Fibroblast of peridontal ligament (primary cell): ENCODE measurements at regions not wholly inside any gene's neighbourhood (a gene's known extent, or its start where the extent isn't known, plus 50 kb on each side); places are given as distances from the start of the nearest gene placed in this dataset.
A peak's percentile ranks its signal among the peaks of the same experiment; 100 is the strongest.

Experiments used
- DNase-seq: peaks from one replicate; pipeline ENCODE4 v3.0.0-alpha.2; 2010; ENCODE audit errors: extremely low read depth

DNA sequence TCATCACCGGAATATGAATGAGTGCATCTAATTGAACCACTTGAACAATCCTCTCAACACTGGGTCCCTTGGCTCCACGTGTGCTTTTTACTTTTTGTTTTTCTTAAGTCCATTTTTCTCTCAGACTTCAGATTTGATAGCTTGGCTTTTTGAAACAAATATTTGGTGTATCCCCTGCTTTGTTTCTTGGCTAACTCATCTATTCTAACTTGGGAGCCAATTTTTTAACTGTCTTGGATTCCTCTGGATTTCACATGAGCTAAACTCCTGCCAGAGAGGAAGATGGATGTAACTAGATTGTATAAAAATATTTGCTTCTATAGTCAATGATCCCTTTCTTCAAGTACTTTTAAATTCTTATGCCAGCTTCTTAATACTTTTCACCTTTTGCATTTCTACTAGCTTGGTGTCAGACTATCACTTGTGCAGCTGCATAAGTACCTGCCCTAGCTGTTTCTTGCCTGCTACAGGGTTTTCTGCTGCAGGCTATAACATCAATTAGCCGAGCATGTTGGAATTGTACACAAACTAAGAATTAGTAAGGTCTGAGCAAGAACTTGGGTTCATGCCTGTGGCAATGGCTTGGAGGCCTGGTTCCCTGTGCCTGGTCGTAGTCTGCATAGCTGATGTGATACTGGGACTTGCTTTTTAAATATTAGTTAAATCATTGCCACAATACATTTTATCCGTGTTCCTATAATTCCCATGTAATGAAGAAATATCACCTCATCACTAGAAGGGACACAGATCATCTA, 281.5 kb downstream of the EN1 start:
- DNase-seq: peak; percentile 53

DNA sequence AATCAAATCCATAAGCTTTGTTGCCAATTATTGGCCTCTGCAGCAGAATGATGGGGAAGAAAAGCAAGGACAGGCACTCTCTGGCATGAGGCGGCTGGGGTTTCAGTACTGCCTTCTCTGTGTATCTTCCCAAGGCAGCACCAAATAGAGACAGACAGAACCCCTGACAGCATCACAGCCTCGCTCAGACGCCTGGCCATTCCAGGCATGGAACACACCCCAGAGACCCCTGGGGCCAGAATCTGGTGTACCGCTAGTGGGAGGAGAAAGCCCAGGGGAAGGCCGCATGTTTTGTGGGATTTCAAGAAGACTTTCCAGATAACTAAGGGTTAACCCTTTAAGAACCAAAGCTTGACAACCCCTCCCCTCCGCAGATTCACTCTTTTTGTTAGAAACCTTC, 282.1 kb downstream of the EN1 start:
- no peak for DNase-seq

DNA sequence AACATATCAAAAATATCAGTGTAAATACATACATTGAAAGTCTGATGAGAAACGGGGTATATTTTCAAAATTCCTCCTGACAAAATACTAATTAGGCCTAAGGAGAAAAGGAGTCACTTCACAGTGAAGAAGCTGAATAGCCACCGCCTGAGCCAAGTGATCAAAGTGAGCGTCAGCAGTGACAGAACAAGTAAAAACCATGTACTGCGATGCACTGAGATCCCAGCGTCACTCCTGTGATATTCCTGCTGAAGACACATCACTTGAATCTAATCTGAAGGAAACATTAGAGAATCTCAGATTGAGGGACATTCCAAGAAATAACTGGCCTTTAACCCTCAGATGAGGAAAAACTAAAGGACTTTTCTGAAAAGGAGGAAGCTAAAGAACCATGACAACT, 285.3 kb downstream of the EN1 start:
- no peak for DNase-seq

DNA sequence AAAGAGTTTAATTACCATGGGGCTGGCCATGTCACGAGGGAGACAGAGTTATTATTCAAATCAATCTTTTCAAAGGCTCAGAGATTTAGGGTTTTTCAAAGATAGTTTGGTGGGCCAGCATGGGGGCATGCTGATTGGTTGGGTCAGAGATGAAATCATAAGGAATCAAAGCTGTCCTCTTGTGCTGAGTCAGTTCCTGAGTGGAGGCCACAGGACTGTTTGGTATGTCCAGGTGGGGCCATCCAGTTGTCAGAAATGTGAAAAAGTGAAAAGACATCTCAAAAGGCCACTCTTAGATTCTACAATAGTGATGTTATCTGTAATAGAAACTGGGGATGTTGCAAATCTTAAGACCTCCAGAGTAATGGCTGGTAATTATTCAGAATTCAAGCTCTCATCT, 288.6 kb downstream of the EN1 start:
- DNase-seq: no peak

DNA sequence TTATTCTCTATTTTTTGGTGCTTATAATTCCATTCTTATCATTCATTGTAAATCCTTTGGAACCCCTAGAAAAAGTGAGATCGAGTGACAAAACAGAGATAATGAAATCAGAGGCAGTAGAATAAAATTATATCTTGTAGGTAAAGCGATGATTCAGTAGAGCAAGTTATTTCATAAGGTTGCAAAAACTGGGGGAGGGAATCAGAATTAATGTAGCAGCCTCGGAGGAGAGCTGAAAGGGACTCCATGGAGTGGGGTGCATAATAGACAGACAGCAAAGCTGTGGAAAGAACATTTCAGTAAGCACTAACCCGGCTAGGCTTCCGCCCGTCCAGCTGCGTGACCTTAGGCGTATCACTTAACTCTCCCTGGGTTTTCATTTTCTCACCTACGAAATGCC, 289.7 kb downstream of the EN1 start:
- no peak for DNase-seq

DNA sequence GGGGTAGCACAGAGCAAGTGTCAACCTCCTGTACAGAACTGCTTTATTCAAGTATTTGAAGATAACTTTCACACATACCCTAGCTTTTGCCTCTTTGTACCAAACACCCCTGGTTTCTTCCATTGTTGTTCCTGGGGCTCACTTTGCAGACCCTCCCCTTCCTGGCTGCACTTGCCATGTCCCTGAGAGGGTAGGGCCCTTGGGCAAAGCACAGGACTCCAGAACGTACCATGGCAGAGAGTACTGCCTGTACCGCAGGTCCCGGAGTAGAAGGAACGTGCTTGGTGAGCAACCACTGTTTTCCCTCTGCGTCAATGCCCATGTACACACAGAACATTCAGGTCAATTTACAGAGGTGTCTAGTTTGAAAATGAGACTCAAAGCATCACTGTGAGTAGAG, 290.4 kb downstream of the EN1 start:
- DNase-seq: no peak

DNA sequence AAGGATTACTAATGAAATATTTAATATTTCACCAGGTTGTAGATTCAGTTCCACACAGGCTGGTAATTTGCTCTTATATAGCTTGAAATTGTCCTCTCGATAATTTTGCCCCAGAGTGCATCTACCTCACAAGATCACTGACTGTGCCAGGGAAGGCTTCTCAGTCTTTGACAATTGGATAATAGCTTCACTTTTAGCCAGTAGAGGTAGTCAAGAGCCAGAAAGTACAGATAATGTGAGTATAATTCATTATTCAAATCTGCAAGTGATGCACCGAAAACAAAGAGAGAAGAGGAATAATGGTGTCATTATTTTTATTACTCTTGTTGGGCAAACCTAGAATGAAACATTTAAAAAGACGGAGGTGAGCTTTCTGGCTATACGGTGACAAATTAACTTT, 292.8 kb downstream of the EN1 start:
- DNase-seq: peak; percentile 41

DNA sequence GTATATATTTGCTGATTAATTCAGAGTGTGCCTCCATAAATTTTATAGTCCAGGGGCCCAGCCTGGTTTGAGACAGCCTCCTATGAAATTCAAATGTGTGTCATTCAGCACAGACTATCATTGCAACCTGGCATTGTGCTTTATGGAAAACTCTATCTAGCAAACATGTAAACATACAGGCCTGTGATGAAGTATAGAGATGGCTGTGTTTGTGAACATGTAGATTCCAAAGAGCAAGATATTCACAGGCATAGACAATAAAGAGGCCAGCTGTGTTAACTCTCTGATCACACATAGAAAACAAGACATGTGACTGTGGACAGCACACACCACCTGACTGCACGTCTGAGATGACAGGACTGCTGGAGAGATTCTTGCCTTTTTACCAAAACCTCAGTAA, 297.9 kb downstream of the EN1 start:
- DNase-seq: no peak

DNA sequence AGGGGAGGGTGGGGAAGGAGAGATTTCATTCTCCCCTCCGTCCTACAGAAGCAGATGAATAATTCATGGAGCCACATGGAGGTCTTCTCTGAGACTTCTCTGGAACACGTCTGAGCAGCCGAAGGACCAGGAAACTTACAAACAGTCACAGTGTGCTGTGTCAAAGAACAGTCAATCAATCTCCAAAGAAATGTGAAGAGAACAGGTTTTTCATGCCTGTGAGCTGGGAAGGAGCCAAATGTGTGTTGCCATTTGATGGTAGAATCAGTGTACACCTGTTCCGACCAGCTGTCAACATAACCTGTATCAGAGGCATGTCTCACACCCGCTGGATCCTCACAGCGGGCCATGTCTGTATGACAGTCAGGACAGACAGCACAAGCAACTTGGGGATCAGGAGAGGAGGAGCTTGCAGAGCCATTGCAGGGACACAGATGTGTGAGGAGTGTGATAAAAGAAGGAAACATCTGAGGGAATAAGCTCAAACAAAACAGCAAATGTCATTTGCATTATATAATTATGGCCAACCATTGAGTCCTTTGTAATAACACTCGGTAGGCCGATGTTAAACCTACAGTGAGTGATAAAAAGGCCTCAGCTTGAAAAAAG, 298.5 kb downstream of the EN1 start:
- no peak for DNase-seq

DNA sequence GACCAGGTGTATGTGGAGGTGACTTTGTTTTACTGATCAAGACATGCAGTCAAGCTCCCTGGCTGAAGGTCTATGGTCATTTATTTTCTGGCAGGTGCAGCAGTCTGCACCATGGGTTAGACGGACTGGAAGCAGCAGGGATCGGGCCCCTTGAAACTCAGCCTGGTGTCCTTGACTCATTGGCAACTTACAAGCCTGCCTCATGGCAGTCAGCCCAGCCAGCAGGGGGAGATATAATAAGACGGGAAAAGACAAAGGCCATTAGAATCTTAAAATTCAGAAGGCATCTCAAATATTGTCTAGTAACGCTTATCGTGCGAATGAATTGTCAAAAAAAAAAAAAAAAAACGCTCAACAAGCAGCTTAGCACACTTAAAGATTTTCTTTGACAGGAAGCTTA, 308.2 kb downstream of the EN1 start:
- peak; percentile 32 for DNase-seq

DNA sequence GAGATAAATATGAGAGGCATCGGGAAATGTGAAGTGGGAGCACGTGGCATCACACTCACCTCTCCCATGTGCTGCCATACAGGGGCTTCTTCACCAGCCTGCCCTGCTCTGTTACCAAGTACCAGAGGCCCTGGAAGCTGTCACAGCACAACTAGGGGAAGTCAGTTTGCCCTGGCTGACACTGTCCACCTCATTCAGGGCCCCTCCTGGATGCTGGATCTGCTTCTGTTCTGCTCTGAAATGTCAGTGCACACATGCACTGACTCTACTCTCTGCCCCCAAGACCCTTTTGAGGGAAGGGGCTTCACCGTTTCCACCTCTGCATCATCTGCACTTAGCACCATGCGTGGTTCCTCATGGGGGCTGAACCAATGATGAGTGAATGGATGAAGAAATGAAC, 311.1 kb downstream of the EN1 start:
- no peak for DNase-seq

DNA sequence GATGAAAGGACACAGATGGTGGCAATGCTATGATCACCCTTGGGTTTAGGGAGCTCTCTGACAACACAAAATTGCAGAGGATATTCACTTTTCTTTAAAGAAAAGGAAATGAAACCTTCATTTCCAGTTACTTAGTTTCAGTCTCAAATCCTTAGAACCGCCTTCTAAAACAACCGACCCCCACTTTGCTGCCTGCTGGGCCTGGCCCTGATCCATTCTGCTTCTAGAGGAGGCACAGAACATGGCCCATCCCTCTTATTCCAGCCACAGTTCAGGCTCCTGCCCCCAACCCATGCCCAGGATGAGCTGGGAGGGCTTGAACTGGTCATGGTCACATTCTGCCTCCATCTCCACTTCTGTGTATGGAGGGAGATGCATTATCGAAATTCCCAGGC, 311.6 kb downstream of the EN1 start:
- DNase-seq: no peak

DNA sequence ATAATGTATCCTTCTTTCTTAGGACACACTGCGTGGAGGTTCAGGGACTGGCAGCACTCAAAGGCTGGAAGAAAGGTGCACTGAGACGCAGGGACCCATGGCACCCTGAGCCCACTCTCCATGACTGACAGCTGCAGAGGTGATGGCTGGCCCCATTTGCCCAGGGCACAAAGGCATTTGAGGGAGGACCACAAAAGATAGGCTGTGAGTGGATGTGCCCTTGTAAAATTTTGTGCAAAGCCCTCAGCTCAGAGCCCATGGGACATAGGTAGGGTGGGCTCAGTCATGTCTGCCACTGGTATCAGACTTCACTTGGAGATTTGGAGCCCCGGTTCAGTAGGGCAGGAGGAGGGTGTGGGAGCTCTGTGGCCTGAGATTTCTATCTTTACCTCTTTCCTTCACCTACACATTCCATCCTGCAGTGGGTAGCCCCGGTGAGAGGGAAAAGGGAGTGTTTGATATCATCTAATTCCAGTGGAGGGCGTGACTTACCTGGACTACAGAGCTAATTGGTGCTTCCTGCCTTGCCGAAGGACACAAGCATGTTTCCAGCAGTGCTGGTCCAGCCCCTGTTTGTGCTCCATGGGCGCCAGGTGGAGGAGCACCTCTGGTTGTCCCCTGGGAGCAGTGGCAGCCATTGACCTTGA, 312.2 kb downstream of the EN1 start:
- no peak for DNase-seq

DNA sequence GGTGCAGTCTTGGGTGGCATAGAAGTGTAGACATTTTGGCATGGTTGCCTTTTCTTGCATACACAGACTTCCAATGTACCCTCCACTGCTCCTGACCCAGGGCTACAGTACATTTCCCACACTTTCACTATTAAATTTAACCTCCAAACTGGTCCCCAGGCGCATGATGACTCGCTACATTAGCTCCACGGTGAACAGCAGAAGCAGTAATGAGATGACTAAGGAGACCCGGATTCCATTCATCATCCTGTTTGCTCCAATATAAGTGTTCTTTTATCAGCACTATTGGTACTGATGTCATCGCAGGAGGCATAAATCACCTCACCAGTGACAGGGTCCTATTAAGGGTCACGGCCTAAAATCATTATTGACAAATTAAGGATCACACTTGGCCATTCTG, 316.5 kb downstream of the EN1 start:
- peak; percentile 47 for DNase-seq

DNA sequence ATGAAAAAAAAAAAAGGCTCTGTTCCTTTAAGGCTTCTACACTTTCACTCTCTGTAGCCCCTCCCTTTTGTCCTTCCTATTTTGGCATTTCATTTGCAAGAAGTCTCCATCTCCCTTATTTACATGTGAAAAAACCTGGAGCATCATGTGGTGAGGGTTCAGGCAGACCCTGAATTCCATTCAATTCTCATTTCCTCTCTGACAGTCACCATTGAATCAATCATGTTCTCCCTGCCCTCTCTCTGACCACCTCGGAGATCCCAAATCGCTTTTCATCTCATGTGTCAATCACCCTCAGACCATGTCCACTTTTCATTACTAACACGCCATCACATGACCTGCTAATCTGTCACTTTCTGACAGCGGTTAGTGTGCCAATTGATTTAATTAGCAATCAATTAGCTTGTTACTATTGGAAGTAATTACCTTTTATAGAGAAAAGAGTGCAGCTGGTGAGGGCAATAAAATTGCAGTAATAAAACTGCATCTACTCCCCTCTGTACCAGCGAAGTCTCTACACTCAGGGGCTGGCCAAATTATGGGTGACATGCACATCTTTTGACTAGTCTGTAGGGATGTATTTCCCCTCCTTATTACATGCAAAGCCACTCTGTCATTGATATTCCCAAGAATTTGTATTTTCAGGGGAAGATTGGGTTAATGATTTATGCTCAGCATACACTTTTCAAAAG, 317.4 kb downstream of the EN1 start:
- no peak for DNase-seq

DNA sequence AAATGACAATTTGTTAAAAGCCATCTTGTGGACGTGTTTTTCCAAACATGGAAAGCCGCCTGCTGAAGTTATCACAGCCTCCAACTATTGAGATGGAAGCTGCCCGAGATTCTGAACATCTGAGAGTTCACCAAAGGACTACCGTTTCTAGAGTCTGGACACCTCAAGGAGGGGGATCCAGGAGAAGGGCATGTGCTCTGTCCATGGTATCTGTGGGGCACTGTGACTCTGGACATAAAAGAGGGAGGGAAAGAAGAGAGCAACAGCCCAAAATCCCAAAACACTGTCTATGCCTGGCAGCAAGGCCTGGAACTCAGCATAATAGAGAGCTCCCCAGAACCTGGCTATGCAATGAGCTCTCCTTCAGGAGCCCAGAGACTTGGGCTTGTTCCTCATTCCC, 319.9 kb downstream of the EN1 start:
- DNase-seq: no peak

DNA sequence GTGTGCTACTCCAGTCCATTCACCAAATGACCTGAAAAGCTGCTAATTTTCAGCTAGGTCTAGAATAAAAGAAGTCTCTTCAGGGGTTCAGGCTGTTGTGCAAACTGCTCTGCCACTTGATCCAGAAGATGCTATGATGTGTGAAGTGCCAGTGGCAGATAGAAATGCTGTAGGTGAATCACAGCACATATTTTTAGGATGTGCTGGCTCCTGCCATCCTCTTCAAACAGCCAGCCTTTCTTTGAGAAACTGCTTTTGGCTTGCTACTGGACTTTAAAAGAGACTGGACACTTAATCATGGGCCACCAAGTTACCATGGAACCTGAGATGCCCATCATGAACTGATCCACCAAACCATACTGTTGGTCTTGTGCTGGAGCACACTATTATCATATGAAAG, 322.1 kb downstream of the EN1 start:
- no peak for DNase-seq

DNA sequence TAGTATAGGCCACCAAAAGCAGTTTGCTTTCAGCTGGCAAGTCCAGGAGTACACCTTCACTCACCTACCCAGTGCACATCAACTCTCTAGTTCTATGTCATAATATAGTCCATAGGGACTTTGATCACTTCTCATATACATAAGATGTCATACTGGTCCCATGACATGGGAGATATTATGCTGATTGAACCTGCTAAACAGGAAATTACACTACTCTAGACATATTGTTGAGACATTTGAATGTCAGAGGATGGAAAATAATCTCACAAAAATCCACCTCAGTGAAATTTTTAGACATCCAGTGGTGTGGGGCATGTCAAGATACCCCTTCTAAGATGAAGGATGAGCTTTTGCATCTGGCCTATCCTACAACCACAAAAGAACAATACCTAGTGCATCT, 322.5 kb downstream of the EN1 start:
- no peak for DNase-seq

DNA sequence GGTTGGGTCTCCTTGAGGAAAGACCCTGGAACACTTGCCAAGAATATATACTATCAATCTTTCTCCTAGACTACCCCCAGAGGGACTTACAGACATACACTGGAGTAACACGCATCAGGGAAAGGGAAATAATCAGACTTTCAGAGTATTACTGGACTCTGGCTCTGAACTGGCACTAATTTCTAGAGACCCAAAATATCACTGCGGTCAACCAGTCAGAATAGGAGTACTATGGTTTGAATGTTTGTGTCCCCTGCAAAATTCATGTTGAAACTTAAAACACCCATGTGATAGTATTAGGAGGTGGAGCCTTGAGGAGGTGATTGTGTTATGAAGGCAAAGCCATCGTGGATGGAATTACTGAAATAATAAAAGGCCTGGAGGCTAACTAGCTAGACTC, 323.7 kb downstream of the EN1 start:
- no peak for DNase-seq

DNA sequence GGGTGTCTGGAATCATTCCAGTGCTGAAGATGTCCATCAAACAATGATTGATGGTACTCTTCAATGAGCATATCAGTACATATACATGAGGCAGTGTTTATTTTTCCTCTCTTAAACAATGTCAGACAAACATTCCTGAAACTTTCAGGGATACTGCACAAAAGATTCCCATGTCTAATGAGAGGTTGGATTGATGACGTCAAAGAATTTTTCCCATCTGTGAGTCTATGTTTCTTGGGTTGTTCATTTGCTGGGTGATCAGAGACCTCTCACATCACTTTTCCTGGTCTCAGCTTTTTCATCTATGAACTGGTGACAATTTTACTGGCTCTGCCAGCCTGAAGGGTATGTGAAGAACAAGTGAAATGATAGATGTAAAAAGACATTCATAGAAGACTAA, 325.5 kb downstream of the EN1 start:
- no peak for DNase-seq

DNA sequence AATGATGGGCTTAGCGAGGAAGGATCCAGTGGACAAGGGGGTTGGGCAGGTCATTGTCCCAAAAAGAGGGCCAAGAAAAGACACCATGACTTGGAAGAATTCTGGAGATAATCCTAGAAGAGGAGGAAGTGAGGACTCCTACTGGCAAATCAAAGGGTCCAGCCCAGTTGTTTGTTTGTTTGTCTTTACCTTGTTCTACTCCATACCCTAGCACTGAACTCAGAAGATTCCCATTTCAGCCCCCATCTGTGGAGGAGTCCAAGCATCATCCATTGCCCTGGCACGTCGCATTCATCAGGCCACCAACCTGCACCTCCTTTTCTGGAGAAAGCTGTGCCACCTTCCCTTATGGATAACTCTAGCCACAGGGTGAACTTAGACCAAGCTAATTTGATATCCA, 326.2 kb downstream of the EN1 start:
- no peak for DNase-seq

DNA sequence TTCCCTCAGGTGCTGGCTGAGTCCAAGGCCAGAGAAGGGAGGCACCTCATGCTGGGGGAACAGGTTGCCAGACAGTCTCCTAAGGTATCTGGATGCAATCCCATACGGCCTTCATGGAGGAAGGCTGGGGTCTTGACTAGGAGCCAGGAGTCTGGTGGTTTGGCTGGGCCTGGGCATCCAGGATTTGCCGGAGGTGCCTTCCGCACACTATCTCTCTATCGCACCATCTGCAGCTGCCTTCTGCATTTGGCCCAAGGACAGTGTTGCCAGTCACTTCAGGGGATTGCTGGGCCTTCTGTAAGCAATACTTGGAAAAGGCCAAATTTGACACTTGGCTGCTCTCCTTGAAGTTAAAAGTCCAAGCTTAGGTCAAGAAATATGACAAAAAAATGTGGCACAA, 327.2 kb downstream of the EN1 start:
- no peak for DNase-seq

DNA sequence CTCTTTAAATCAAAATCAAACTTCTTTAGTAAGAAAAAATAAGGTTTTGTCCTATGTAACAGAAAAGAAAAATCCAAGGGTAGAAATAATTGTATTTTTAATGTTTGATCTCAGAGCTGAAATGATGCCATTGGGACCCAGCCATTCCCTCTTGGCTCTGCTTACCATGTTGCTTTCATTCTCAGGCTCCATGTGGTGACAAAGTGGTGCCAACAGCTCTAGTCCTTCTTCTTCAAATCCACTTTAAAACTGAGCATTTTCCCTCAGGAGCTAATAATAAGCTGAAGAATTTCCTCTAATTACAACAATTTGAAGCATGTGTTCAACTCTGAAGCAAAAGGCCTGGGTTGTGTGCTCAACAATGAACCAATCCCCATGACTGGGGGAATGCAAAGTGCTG, 327.9 kb downstream of the EN1 start:
- no peak for DNase-seq
